CD4-positive, alpha-beta T cell treated with Interleukin-4 for 4 hours (primary cell): ENCODE measurements at regions not wholly inside any gene's neighbourhood (a gene's known extent, or its start where the extent isn't known, plus 50 kb on each side); places are given as distances from the start of the nearest gene placed in this dataset.

Experiments used
- DNase-seq: peaks from one replicate; pipeline ENCODE4 v3.0.0-alpha.2; 2020

DNA sequence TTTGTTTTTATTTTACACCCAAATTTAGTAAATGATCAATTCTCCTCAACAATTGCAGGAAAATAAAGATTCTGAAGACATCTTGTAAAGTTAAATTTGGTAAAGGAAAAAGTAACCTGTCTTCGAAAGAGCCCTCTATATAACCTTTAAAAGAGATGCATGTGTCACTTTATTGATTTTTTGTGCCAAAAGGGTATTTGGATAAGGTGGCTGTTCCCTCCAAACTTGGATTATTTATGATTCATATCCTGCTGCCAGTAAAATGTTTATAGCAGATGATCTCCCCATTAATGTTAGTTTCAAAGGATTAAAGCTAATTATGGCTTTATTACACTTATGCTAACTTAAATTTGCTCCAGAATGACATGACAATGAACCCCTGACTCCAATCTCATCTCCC lies 98.8 kb downstream of the DUSP6 start:
- DNase-seq = no peak

DNA sequence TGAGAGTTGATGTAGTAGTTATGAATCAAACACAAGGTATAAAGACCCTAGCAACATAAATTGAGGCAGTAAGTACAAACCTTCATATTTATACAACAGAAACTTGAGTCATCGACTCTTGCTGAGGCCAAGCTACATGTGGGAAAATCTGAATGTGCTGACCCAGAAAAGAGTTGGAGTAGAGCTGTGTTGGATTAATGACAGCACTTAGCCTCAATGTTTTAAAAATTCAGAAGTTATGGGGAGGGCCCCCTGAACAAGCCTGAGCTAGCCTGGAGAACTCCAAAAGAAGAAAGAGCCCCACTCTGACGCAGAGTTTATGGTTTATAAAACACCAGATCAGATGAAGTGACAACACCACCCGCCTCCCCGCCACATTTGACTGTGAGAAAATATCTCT lies 100.0 kb downstream of the DUSP6 start:
- DNase-seq = no peak

DNA sequence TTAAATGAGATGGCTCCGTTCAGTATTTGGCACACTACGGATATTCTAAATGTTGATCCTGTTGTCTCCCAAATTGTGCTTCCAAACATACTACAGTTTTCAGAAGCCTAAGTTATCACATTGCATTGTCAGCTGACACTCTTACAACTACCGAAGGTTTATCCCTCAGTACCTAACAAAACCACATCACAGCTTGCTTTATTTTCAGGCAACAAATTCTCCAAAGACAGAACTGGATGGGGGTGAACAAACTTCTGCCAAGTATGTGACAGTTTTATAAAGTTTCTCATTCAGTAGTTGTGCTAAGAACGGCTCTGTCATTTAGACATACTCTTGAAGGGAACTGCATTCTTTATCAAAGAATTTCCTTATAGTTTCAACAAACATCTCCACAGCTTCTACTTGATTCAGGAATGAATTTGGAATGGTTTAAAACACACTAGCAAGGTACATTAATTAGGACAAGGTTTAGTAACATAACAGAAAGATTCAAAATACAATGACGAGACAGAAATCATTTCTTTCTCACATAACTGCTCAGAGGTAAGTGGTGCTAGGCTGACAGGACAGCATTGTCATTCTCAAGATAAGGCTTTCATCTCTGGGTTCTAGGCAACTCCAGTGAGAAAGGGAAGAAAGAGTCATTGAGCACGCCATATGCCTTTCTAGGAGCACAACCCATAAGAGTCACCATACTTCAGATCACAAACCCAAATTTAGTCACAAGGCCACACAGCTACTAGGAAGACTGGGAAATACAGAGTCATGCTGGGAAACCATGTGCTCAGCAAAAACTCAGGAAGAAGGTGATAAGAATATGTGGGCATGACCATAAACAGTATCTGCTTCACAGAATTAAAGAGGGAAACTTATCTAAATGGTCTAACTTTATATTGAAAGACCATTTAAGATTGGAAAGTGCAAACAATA lies 100.7 kb downstream of the DUSP6 start:
- no peak for DNase-seq

DNA sequence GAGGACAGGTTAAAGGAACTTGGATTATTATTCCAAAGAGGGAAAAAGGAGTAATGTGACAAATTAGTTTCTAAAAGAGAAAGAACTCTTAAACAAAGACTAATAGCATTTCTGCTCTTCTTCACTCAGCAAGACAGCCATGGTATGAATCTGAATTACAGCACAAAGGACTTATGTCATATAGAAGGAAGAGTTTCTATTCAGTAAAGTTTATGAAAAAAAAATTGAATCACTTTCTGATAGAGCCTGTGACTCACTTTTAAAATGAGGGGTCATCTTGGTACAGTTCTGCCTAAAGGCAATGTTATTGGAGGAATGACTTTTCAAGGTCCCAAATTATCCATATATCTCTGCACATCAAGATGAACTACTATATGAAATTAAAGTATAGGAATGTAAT lies 101.7 kb downstream of the DUSP6 start:
- DNase-seq = no peak

DNA sequence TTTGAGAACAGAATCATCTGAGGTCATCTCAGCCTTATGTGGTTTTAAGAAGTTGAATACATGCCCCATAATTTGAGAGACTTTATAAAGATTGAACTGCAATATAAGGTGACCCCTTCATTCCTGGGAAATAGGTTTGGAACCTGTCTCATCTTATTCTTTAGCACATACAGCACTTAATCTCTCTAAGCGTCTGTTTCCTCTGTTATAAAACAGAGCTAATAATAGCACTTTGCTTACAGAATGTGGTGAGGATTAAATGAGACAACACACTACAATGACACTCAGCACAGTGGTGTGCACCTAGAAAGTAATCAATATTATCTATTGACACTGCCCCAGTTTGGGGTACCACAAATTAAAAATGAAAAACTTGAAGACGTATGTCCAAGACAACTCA lies 102.1 kb downstream of the DUSP6 start:
- no peak for DNase-seq

DNA sequence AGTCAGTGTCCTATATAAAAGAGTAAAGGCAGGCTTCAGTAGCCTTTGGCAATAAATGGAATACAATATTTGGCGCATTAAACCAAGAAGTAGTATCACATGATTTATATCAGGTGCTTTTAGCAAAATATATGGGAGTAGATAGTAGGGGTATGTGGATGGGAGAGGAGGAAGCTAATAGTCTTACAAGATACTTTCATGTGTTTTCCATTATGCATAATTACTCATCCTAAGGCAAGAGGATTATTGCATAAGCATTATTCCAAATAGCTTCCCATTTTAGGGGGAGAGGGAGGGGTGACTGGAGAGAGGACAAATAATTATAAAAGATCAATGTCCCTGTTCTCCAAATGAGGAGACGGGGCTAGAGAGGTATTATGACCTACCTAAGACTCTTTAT lies 104.3 kb downstream of the DUSP6 start:
- no peak for DNase-seq

DNA sequence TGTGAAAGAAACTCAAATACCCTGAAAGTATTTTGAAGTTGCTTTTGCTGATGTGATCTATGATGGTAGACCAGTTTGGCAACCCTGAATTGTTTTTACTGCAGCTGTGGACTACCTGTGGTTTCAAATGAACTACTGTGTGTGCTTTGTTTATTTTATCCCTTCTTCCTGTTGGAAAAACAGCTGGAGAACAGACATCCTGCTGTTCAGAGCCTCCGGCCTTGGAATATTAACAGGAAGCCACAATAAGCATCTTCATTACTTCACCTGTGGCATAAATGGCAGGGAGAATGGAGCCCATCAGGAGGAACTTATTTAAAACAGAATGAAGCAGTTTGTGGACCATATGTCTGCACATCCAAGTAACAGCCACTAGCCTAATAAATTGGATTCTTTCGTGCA lies 104.8 kb downstream of the DUSP6 start:
- no peak for DNase-seq

DNA sequence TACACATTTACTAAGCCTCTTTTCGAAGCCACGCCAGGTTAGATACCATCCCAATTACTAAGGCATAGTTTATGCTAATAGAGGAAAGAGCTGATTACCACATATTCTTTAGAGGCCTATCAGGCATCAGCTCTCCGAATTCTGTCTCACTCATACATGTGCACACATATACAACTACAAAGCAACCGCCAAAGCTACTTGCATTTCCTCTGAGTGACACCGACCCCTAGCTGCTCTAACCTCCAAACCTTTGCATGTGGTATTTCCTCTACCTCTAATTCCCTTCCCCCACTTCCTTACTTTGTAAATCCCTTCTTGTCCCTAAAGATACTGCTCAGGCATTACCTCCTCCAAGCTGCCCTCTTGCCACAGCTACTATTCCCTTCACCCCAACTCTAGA lies 107.2 kb downstream of the DUSP6 start:
- peak; percentile 61 for DNase-seq

DNA sequence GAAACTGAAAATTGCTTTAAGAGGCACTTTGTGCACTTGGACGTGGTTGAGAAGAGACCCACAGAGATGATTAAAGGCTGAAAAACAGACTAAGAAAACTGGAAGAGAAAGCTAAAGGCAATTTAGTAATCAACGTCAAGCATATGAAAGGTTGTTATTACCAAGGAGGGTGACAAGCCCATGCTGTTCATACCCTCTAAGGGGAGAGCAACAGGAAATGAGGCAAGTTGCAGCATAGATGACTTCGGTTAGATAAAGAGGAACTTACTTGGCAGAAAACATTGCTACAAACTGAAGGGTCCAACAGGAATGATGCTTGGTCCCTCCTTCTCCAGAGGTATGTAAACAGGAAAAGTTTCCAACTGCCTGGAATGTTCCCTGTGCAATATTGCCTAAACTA lies 107.8 kb downstream of the DUSP6 start:
- DNase-seq = peak; percentile 38

DNA sequence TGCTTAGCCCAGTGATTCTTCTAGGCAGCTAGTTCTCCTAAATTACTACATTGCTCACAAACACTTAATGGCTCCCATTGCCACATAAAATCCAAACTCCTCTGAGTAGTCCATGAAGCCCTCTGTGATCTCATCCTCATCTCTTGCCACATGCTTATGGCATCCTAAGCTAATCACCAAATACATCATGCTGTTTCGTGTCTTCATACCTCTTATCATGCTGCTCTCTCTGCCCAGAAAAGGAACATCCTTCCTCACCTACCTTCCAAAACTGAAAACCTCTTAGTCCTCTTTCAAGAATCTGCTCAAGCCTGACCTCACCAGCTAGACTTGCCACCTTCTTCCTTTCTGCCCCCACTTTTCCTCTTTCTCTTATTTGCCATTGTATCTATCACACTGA lies 108.5 kb downstream of the DUSP6 start:
- DNase-seq = no peak

DNA sequence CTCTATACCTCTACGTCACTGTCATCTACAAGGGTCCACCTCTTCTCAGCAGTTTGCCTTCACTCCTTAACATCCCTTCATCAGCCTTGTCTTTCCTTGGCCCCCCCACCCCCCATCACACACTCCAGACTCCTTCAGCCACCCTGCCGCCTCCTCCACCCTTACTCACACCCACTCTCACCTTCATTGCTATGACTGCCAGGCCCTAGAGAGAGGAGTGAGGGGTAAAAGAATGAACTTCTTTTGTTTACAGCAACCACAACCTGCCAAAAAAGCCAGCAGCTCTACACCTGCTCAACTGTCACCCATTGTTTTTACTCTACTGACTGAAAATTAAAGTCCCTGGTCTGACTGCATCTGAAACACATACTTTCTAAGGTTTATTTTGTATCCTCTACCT lies 112.8 kb downstream of the DUSP6 start:
- no peak for DNase-seq

DNA sequence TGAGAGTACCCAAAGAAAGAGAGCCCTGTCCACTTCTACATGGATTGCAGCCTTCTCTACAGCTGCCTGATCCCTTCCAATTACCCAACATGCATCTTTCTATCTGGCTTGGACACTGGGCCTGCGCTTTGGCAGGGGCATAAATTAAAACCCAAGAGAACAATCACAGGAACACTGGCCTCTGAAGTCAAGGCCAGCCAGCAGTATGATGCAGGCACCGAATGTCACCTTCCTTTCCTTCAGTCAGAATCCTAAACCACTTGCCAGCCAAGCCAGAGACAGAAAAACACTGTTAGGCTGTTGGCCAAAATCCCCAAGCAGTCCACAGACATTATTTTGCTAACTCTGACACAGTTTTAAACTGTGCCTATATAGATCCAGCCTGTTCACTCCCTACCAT lies 113.7 kb downstream of the DUSP6 start:
- no peak for DNase-seq

DNA sequence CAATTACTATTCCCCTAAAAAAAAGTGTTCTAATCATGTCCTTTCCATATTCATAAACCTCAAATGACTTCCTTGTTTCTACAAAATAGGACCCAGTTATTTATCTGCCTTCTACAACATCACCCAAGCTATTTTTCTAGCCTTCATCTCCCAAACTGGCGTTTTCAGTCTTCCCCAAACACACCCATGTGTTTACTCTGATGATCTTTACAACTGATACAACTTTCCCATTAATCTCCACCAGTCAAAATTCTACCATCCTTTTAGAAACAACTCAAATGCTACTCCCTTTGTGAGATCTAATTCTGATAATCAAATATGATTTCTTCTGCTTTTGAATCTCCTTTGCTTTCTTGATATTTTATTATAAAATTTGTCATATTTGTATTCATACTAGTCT lies 114.5 kb downstream of the DUSP6 start:
- DNase-seq = no peak

DNA sequence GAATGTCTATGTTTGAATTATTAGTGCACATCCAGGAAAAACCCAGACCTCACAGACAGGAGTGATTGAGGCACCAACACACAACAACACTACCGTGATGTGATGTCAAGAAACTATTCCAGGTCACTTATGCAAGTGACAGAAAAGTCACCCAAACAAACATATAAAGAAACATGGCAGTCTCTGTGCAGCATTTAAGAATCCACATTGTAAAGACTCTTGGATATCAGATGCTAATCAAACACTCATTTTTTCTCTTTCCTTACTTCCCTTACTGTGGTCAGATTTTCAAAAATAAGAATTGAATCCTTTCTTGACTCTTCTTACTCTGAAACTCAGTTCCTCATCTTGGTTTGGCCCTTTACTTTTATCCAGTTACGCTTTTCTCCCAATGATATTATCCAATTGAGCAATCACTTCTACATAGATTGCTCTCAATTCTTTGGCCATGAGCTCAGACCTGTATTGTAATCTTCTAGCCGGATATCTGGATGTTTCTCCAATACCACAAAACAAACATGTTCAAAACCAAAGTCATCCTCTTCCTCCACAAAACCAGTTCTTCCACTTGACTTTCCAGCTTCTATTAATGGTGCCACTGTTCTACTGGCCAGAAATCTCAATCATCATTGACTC lies 115.4 kb downstream of the DUSP6 start:
- DNase-seq = no peak

DNA sequence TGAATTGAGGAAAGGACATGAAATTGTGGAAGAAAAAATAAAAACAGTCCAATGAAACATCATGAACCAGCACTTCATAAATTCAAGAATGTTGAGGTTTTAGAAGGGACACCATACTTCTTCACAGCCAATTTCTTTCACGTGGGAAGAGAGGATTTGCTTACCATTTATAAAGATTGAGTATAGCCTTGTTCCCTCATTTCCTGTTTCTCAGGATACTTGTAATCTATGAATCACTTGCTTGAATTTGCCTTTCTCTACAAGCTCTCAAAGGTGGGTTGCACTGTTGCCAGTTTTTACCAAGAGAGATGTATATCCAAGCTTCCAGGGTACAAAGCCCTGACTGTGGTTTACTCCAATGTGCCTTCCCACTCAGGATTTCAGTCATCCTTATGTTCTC lies 116.1 kb downstream of the DUSP6 start:
- DNase-seq = no peak

DNA sequence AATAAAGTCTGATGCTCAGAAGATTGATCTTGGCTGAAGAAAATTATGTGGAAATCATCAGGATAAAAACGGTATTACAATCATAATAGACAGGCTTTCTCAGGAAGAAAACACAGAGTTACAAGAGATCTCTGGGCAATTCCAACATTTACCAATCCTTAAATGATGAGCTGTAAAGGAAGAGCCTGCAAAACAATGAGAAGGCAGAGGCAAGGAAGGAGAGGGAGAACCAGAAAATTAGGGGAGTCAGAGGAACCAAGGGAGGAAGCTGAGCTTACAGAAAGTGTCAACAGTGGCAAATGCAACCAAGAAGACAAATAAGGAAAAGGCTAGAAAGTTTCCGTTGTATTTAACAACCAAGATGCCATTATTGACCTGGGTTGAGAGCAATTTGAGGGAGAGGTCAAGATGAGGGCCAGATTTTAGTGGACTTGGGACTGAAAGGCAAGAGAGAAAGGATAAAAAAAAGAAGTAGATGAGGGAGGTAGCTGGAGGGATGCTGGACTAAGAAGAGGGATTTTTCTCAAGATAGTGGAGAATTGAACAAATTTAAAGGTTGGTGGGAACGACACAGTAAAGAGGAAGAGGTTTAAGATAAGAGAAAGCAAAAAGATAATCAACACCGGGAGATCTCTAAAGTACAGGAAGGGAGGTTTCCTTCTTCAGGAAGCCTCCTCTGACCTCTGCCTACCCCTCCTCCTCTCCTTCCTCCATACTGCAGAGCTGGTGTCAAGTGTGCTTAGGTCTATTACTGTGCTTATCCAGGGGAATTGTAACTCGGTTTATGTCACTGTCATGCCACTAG lies 116.9 kb downstream of the DUSP6 start:
- peak; percentile 15 for DNase-seq

DNA sequence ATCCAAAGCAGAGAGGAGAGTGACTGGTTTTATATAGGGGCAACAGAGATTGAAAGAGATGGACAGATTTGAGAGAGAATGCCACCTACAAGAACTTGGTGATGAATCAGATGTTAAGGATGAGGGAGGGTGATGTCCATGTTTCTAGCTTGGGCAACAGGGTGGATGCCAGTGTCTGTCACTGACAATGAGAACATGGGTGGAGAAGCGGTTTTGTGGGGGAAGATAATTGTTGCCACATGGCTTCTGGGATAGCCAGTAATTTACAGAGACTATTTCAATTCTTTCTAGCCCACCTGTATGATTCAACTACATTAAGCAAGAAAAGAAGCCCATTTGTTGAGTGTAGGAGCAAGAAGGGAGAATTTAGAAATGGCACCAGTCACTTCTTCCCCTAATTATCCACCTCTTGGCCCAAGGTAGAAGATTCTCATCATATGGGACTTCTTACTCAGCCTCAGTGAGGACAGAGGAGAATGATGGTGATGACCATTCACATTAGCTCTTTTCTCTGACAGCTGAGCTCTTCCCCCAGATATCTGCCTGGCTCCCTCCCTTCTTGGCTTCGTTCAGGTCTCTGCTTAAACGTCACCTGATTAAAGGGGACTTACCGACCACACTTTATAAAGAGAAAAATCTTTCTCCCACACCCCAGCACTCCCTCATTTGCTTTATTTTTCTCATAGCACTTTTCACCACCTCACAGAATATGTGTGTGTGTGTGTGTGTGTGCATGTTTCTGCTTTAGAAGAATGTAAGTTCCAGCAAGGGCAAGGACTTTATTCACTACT lies 117.8 kb downstream of the DUSP6 start:
- no peak for DNase-seq

DNA sequence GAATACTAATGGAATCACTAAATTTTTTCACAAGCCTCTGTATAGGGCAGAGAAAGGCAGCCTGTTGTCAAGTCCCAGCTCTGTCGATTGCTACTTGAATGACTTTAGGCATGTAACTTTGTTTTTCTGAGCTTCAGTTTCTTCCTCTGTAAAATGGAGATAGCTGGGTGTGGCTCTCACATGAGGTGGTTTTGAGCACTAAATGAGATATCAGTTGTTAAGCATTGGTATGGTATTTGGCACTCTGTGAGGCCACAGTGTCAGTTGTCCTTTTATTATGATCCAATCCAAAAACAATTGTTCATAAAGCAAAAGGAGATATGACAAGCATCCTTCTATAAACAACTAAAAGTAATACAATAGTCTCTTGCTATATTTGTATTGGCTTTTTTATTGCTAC lies 120.6 kb downstream of the DUSP6 start:
- DNase-seq = no peak

DNA sequence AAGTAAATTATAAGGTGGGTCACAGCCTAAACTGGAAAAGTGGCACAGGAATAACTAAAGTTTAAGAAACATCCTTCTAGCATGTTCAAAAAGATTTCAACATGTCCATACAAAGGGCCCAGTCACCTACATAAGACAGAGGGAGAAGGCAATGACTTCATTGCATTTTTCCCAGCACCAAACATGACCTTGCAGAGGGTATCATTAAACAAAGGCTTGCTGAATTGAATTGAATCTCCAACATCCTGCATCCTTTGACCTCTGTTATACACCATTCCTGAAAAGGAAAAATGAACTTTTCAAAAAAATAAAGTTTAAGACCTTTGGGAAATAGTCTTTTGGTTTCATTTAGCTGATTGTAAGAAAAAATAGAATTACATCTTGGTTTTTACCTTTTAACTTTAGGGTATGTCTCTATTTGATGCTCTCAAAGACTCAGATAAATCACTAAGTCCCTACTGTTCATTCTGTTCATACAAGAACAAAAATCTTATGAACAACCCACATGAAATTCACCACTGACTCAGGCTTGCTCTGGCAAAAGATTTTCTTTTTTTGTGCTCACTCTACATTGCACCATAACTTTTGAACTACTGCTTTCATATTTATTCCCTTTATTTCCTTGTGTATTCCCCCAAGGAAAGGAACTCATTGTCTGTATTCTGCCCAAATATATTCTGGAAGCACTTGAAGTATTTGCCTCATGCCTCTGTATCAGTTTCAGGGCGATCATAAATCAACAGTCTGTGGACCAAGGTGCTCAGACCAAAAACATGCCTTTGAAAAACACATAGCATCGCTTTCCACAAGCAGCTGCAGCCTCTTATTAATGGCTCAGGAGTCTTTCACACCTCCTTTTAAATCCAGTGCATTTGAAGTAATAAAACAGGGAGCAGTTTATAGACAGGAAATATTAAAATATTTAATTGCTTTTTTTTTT lies 121.7 kb downstream of the DUSP6 start:
- DNase-seq = no peak

DNA sequence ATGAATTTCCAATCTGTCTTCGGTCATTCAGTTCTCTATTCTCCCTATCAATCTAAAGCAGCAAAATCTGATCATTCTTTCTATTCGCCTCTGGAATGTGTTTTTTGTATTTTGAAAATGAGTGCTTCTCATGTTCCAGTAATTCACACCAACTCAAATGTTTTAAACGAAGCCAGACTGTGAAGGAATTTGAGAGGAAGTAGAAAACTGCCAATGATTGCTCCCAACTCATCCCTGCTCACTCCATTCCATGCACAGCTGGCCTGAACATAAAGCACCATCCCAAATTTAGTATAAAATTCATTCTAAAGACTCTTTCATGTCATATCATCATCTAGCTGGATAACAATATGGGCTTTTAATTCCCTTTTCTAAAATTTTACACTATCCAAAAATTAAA lies 123.8 kb downstream of the DUSP6 start:
- no peak for DNase-seq

DNA sequence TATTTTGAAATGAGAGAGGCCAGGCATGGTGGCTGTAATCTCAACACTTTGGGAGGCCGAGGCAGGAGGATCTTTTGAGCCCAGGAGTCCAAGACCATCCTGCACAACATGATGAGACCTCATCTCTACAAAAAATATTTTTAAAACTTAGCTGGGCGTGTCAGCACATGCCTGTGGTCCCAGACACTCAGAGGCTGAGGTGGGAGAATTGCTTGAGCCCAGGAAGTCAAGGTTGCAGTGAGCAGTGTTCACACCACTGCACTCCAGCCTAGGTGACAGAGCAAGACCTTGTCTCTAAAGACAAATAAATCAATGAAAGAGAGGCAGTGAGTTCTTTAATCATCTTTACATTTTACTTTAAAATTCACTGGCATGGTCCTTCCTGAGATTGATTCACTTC lies 124.5 kb downstream of the DUSP6 start:
- no peak for DNase-seq
